Hematopoietic multipotent progenitor cell treated with erythropoietin and hydrocortisone succinate and interleukin-3 and kit ligand, for 6 days (in vitro differentiated cells): ENCODE measurements at regions not wholly inside any gene's neighbourhood (a gene's known extent, or its start where the extent isn't known, plus 50 kb on each side); places are given as distances from the start of the nearest gene placed in this dataset.

ENCODE experiments used
- DNase-seq: peaks from one replicate; pipeline ENCODE4 v3.0.0-alpha.2; 2015

DNA sequence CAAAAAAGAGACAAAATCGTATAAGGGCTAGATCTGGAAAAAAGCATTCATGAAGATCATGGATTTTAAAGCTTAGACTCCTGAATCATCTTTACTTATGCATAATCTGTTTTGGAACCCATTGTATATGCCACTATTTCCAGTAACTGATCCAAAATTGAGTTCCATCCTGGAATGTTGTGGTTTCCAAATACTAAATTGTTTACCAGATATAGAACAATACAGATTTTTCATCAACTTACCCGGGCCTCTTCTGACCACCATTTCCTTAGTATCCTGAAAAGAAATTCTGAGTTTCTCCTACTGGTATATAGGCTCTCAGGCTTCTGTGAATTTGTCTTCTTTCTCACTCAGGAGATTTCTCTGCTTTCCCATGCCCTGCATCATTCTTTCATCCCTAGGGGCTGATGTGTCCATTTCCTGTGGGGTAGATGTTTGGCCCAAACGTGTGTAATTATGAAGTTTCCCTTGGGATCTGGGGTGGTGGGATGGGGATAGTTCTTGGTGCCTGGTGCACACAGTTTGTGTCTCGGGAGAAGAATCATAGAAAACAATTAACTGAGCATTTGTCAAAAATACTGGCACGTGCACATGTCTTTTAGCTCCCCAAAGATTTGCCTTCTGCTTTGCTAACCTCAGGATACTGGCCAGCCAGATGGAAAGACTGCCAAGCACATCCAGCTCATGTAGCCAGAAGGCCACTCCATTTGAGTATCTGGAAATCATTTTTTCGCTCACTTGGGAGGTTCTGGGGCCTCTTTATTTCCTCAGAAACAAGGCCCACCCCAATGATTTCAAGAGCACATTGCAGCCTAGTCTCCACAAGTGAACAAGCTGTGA, 127.8 kb downstream of the NTMT2 start:
- DNase-seq: no peak

DNA sequence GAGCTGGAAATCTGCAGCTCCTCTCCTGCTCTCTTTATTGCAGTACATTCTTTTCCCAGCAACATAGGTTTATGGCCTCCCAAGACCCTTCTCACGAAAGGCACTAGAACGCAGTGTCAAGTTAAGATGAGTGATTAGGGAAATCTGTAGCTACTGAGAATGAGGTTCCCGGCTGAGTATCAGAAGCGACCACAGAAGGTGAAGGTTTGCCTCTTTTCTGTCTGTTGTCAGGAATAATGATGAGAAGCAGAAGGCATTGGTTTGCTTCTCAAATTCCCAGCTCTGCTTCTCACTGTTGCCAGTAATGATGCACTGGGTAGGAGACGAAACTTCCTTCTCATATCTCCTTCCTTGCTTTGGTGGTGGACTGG, 128.4 kb downstream of the NTMT2 start:
- no peak for DNase-seq

DNA sequence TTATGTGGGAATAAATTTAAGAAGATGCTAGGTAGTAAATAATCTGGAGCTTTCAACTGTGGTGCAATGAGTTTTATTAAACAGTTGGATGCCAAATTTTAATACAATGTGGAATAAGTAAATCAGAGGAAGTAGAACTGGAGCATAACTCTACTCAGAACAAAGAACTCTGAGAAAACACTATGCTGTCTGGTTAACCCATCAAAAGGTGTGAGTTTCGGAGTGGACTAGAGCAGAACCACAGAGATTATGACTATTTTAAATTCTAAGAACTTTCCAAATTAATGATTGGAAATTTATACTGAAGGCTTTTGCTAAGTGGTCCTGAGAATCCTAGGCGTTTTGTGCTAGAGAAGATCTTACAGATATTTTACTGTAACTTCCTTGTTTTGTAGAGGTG, 132.2 kb downstream of the NTMT2 start:
- no peak for DNase-seq

DNA sequence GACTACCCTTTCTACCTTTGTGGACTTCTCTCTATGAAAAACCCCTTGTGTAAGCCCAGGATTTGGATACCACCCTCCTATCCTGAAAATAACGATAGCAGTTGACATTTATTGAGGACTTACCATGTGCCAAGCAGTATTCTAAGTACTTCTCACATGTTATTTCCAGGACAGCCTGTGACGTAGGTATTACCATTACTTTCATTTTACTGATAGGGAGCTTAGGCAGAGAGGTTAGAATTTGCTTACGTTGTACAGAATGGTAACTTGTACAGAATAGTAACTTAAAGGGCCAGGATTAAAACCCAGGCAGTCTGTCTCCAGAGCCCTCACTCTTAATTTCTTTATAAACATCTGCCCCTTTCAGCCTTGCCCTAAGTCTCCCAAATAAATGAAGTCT, 138.3 kb downstream of the NTMT2 start:
- no peak for DNase-seq

DNA sequence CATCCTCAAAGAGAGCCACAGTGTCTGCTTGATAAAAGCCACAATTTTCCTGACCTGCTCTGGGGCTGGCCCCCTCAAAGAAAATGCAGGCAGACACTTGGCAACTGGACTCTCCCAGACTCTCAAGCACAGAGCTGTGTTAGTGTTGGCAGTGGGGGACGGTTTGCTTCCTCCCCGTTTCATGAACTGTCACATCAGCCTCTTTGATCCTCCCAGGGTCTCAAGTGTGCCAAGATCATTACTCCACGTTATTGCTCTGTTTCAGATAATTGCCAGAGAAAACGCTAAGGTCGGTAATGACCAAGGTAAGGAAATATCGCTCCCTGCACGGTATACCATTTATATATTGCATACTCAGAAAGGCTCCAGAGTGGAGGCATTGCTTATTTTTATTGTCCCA, 138.8 kb downstream of the NTMT2 start:
- DNase-seq: no peak

DNA sequence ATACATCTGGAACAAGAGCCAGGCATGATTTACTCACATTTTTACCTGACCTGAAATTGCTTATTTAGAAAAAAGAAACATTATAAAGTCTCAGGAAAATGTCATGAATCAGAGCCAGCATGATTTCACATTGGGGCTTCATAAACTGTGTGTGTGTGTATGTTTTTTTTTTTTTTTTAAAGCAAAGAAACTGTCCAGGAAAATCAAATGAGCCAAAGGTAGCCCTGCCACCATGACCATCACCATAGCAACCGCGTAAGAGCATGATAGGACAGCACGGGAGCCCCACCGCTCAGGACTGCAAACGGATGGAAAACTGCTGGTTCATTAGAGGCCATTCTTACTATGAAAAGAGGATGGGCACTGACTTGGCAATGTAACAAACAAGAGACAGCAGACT, 139.2 kb downstream of the NTMT2 start:
- no peak for DNase-seq

DNA sequence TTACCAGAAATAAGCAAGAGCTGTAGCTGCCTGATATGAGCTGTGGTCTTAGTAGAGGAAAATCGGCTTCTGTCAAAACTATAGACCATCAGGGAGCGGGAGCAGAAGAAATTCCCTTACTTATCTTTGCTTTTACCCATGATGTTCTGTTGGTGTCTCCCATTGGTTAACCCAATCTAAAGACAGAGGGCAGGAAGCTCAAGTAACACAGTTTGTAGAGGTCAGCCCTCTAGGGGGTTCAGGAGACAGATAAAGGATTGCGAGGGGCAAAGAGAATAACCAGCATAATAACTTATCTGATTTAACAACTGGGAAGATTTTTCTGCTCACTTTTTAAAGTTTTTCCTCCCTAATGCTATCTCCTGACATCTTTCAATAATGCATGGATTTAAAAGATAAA, 142.4 kb downstream of the NTMT2 start:
- DNase-seq: no peak

DNA sequence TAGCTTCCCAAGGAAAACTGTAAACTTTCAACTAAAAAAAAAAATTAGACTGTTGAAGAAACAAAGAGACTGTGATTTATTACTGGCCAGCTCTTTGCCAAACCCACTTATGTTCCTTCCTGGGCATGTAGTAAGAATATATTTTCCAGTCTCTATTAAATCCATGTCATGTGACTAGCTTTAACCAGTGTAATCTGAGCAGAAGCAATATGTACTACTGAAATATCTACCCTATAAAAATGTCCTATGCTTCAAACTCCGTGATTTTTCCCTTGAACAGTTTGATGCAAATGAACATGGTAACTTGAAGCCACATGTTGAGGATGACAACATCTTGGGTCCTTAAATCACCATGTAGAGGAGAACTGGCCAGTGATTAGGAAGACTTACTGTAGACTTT, 144.5 kb downstream of the NTMT2 start:
- no peak for DNase-seq

DNA sequence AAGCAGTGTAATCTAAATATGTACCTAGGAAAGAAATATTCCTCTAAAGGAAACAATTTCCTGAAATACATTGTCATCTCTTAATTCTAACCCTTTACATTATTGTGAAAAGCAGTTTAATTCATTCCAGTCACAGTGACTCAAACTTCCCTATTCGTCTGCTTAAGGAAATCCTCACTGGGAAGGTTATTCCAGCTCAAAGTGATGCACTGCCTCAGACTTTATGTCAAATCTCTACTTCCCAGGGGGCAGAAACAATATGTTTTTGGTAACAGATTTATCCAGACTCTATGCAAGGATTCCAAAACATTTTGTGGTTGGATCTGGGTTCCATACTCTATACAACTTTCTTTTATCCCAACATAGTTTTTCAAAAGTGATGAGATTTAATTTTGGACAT, 145.2 kb downstream of the NTMT2 start:
- no peak for DNase-seq

DNA sequence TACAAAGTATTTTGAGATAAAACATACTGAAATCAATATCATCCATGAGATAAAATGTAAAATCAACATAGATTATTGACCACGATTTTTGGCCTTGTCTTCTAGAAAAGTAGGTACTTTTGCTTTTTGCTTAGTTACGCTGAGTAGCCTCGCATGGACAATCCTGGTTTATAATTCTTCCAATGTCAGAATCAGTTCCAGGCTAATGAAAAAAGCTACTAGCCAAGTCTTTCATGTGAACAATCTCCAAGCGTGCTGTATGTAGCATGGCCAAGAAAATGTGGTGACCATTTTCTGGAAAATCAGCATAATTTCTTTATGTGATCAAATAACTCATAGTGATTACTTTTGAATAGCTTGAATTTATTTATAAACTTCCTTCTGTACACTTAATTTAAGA, 145.8 kb downstream of the NTMT2 start:
- no peak for DNase-seq

DNA sequence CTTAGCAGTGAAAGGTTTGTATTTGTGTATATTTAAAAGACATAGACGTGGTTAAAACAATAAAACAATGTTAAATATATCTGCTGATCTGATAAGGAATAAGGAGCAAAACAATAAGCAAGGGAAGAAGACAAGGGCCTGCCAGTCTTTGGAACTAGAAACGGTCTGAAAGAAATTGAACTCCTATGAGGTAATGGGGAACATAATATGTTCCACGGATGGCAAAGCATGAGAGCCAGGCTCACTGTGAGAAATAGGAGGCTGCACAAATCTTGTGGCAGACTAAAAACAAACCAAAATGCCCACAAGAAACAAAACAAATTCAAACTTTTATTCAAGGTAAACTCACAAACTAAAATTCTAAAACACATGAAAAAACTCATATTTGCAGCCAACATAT, 150.5 kb downstream of the NTMT2 start:
- no peak for DNase-seq

DNA sequence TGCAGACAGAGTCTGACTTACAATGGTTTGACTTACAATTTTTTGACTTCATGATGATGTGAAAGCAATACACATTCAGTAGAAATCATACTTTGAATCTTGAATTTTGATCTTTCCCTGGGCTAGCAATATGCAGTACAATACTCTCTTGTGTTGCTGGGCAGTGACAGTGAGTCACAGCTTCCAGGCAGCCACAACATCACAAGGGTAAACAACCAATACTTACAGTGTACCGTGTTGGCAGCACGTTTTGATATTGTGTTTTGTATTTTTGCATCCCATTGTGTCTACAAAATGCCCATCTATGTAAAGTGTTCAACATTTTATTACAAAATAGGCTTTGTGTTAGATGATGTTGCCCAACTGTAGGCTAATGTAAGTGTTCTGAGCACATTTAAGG, 150.9 kb downstream of the NTMT2 start:
- DNase-seq: no peak

DNA sequence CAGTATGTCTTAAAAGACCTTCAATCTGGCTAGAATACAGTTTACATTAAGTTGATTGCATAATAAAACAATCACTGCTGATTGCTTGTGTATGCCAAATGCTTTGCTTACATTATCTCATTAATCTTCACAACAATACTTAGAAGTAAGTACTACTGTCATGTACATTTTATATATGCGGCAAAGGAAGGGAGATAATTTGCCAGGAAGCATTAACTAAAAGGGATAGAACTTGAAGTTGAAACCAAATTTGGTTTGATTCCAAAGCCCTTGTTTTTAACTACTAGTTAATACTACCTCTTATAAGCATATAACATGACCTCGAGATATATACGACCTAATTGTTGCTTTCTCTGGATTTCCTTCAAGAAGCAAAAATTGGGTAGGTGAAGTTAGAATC, 155.8 kb downstream of the NTMT2 start:
- DNase-seq: no peak

DNA sequence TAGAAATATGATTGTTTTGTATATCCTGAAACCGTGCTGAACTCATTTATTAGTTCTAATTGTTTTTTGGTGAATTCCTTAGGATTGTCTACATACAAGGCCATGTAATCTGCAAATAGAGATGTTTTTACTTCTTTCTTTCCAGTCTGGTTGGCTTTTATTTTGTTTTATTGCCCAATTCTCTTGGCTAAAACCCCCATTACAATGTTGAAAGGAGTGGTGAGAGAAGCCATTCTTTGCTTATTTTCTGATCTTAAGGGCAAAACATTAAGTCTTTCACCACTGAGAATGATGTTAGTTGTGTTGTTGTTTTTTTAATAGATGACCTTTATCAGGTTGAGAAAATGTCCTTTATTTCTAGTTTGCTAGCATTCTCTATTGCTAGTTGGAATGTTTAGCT, 157.3 kb downstream of the NTMT2 start:
- DNase-seq: no peak

DNA sequence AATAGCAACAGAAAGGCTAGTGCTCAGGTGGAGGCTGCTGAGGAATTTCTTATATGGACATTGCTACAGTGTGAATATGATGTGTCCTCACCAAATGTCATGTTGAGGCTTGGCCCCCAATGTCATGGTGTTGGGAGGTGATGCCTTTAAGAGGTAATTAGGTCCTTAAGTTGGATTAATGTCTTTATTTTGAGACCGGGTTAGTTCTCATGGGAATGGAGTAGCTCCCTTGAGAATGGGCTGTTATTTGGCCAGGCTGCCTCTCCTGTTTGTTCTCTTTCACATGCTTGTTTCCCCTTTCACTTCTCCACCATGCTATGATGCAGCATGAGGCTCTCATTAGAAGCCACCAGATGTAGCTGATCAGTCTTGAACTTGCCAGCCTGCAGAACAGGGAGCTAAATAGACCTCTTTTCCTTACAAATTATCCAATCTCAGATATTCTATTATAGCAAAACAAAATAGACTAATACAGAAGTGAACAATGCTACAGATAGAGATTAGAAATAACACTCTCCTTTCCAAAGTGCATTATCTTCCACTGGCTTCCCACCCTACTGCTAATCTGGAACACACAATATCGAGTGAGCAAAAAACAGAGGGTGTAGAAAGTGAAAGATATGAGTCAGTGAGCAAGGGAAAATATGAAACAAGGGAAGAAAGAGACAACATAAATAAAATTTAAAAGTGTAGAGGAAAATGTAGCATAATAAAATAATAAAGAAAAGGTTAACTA, 160.2 kb downstream of the NTMT2 start:
- no peak for DNase-seq

DNA sequence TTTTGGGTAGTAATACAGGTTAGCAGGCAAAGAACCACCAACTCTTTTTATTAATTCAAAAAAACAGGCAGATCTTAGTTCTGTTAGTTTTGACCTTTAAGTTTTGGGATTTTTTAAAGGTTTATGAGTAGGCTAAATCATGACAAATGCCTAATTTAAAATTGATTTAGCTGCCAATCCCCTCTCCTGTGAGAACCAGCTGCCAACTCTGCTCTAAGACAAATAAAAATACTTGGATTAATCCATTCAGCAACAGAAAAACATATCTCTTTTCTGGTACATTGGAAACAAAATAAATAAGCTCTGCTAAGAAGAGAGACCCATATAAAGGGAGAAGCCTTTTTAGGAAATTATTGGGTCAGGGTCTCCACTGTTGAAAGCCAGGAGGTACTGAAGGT, 160.8 kb downstream of the NTMT2 start:
- no peak for DNase-seq

DNA sequence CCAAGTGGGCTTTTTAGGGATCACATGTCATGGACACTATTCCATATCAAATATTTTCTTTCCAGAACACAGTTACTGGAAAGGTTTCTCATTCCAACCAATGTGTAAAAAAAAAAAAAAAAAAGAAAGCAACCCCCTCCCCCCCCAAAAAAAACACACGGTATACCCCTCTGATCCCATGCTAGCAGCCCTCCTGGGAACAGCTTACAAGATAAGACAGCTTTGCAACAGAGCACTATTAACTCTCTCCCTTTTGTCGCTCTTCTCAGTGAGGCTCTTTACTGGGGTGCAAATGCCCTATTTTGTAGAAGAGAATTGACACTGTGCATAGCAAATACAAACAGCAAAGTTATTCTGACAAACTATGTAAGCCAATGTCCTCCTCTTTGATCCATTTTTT, 161.2 kb downstream of the NTMT2 start:
- no peak for DNase-seq

DNA sequence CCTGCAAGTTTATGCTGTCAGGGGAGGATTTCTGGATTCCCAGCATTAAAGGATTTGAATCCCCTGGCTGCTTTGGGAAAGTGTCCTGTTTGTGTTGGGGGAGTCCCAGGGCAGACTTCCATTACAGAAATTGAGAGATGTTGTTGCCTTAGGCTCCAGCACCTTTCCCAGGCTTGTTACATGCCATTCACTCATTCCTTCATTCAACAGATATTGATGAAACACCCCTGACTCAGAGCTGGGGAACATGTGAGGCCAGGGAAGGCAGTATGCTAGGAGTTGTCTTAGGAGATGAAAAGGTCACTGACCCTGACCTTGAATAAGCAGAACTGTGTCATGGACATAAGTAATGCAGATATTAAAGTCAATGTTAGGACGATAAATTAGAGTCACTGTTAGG, 161.7 kb downstream of the NTMT2 start:
- no peak for DNase-seq

DNA sequence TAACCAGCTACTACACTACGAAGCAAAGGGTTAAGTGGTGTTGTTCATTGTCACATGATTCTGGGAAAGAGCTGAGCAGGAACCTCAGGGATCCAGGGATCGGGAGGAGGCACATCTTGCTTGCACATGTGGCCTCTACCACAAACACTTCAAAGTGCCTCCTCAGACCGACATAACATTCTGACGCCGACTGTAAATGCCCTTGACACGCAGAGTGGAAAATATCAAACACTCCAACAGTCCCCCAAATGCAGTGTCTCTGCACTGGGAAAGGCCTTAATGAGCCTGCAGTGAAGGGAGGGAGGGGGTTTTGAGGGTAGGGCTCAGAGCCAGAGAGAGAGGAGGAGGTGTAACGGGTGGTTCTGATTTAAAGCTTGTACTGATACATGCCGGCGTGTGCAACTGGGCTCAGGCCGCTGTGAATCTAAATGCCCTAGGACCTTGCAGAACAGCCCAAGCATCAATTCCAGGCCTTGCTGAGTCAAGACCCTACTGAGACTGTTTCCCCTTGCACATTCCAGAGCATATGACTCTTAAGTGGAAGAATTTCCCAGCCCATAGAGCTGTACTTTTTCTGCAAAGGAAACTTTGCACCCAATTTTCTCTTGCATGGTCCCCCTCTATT, 163.7 kb downstream of the NTMT2 start:
- DNase-seq: no peak

DNA sequence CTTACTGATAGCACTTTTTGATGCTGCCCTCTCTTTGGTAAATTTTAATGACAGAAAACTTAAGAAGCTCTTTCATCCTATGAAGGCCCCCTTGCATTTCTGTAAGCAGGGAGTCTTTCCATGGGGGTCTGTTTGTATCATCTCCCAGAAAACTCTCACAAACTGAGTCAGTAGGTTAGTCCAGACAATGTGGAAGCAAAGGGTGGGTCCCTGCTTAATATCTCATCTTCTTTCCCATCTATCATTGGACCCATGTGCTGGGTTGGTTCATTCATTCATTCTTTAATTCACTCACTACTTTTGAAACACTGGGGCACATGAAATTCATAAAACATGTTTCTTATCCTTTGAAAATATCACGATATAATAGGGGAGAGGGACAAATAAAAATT, 164.3 kb downstream of the NTMT2 start:
- no peak for DNase-seq

DNA sequence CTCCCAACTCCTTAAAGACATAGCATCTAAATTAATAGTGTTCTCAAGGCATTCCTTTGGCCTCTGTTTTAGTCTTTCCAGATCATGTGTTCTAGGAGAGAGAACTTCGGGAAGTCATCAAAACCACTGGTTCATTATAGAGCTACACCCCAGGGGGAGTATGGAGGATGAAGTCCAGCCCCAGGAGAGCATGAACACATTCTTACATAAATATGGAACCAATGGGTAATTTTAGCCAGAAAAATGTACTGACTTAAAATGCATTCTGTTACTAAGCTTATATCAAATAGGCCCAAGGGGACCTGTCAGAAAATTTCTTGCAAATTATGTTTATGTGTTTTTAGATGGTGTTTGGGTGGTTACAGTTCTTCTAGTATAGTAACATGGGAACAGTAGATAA, 165.2 kb downstream of the NTMT2 start:
- DNase-seq: no peak

DNA sequence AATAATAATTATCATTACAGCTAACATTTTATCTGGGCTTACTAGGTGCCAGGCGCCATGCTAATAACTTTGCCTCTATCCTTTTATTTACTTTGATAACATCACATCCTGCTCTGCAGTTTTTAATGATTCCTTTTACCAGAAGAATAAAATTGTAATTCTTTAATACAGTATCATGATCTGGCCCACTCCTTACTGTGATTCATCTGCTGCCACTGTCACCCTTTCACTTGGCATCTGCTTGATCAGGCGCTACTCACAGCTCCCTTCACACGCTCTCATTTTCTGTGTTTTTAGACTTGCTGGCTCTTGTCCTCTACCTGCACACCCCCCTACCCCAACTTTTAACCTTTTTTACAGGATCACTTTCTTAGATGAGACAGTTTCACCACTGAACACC, 167.5 kb downstream of the NTMT2 start:
- DNase-seq: no peak

DNA sequence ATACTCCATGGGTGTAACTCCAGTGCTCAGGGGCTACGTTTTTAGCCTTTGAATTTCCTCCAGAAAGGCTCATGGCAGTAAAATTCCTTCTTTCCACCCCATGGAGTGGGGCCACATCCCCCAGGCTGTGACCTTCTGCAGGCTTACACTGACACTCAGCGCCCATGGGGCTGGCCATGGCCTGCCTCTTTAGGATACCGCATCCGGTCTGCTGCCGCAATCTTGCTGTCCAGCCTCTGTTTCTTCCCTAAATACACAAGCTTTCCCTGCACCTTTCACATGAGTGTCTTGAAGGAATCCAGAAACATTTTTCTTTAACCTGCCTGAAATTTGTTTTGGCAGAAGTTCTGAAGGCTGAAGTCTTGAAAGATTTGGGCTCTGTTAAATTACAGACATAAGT, 170.5 kb downstream of the NTMT2 start:
- no peak for DNase-seq

DNA sequence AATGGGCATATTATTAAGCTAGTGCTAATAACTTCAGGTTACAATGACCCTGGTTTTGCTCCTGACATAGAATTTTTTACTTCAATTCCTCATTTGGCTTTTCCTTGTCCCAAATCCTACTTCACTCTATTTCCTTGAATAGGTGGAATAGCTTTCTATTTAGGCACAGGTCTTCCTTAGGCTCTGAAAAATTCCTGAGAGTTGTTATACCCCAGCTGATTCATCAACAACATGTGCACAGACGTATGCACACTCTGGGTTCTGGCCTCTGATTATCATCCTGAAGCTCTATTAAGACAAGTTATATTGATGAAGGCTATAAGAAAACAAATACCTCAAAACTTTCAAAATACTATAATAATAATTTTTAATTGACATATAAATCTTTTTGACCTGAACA, 172.4 kb downstream of the NTMT2 start:
- no peak for DNase-seq
